Keratinocyte (primary cell): ENCODE measurements at regions not wholly inside any gene's neighbourhood (a gene's known extent, or its start where the extent isn't known, plus 50 kb on each side); places are given as distances from the start of the nearest gene placed in this dataset.

Experiments
- DNase-seq: peaks from one replicate; pipeline ENCODE4 v3.0.0-alpha.2; 2011; ENCODE audit warnings: low read depth, missing footprints, low spot score
- FAIRE-seq: peaks from 2 replicates; lab custom pipeline; 2011; peaks lifted over from hg19 to GRCh38; lab: Jason Lieb, UNC
- H2AFZ ChIP-seq: 2 replicates; pipeline ENCODE4 v1.6.0; 2012; ENCODE audit warnings: low read length, control low read depth, inconsistent platforms; ENCODE audit not compliant: control insufficient read depth
- H3K27ac ChIP-seq: 2 replicates; pipeline ENCODE4 v1.5.1; 2011; ENCODE audit warnings: low read length; ENCODE audit not compliant: control insufficient read depth, insufficient read depth
- H3K27me3 ChIP-seq: 3 replicates; pipeline ENCODE4 v1.6.0; 2011; ENCODE audit warnings: low read length; ENCODE audit not compliant: control insufficient read depth, insufficient read depth; ENCODE audit errors: extremely low read depth
- H3K36me3 ChIP-seq, 2 experiments: 2 replicates in 1 of 2; 3 replicates in 1 of 2; pipeline ENCODE4 v1.5.1; 2011; ENCODE audit warnings: low read length in 2 of 2, mild to moderate bottlenecking in 1 of 2; ENCODE audit not compliant: control insufficient read depth in 2 of 2, insufficient read depth in 2 of 2; ENCODE audit errors: extremely low read depth in 1 of 2
- H3K4me1 ChIP-seq: 3 replicates; pipeline ENCODE4 v1.5.1; 2011; ENCODE audit warnings: low read length; ENCODE audit not compliant: control insufficient read depth, insufficient read depth; ENCODE audit errors: extremely low read depth
- H3K4me2 ChIP-seq: 3 replicates; pipeline ENCODE4 v1.6.0; 2011; ENCODE audit warnings: low read depth, low read length; ENCODE audit not compliant: control insufficient read depth, insufficient read depth; ENCODE audit errors: extremely low read depth
- H3K4me3 ChIP-seq, 3 experiments: fragments of 200-600 bp in 1 of 3; sonication (generic) in 1 of 3; 2 replicates in 2 of 3; 3 replicates in 1 of 3; pipeline ENCODE4 v1.5.1; 2011 to 2016; ENCODE audit warnings: low read length in 3 of 3, mild to moderate bottlenecking in 3 of 3, control low read depth in 2 of 3, inconsistent platforms in 1 of 3, low read depth in 1 of 3, mixed read lengths in 1 of 3, mixed run types in 1 of 3, moderate library complexity in 1 of 3; ENCODE audit not compliant: control insufficient read depth in 2 of 3, insufficient read depth in 2 of 3; ENCODE audit errors: extremely low read depth in 1 of 3
- H3K79me2 ChIP-seq: 2 replicates; pipeline ENCODE4 v1.6.0; 2012; ENCODE audit warnings: low read length; ENCODE audit not compliant: control insufficient read depth, insufficient read depth
- H3K9ac ChIP-seq: 3 replicates; pipeline ENCODE4 v1.6.0; 2011; ENCODE audit warnings: low read length; ENCODE audit not compliant: control insufficient read depth, insufficient read depth; ENCODE audit errors: extremely low read depth
- H3K9me1 ChIP-seq: 3 replicates; pipeline ENCODE4 v1.6.0; 2011; ENCODE audit warnings: low read length; ENCODE audit not compliant: control insufficient read depth, insufficient read depth; ENCODE audit errors: extremely low read depth
- H3K9me3 ChIP-seq: 2 replicates; pipeline ENCODE4 v1.5.1; 2012; ENCODE audit warnings: low read depth, low read length; ENCODE audit not compliant: control insufficient read depth
- H4K20me1 ChIP-seq: 3 replicates; pipeline ENCODE4 v1.6.0; 2011; ENCODE audit warnings: low read length; ENCODE audit not compliant: control insufficient read depth, insufficient read depth; ENCODE audit errors: extremely low read depth
- CTCF ChIP-seq, 3 experiments: IDR thresholded peaks in 1 of 3; conservative IDR thresholded peaks in 1 of 3; optimal IDR thresholded peaks in 1 of 3; 2 replicates in 2 of 3; 3 replicates in 1 of 3; pipeline versions ENCODE3 to v1.5.1; 2011; ENCODE audit warnings: low read length in 3 of 3, mild to moderate bottlenecking in 3 of 3, moderate library complexity in 2 of 3, control low read depth in 1 of 3, inconsistent platforms in 1 of 3; ENCODE audit not compliant: insufficient read depth in 2 of 3; ENCODE audit errors: extremely low read depth in 1 of 3
- EZH2 ChIP-seq: IDR thresholded peaks from one replicate; pipeline ENCODE4 v1.6.1; 2012; ENCODE audit warnings: inconsistent platforms, mild to moderate bottlenecking, low read length, moderate library complexity
- dilution Hi-C: fragments of 300-500 bp; cut with MboI; formaldehyde crosslinking; loops from one replicate; pipeline ENCODE4 v1.7.0; 2020; ENCODE audit warnings: low sequenced_read_pairs; ENCODE audit not compliant: extremely low pct_ligation_motif_present

GRCh38 chr11:112761911-112762706 is 199.1 kb upstream of the NCAM1 start:
- Histone ChIP-seq H3K36me3 (no peaks in the 10 kb centered on the region), H3K9me1 (no peaks in the 10 kb centered on the region), H3K4me2 (no peak overlapping the region), H3K27me3 (no peaks in the 10 kb centered on the region), H3K4me3 (no peak overlapping the region), H3K4me1 (no peaks in the 10 kb centered on the region), H3K9ac (no peak overlapping the region), H3K9me3 (no peaks in the 10 kb centered on the region), H4K20me1 (no peaks in the 10 kb centered on the region), H3K79me2 (no peaks in the 10 kb centered on the region), H2AFZ (no peak overlapping the region), H3K27ac (no peak overlapping the region)
- dilution Hi-C loops = no loop called here
- TF ChIP-seq CTCF (optimal IDR thresholded peaks at IDR 0.05 in 1 of 3, IDR thresholded peaks at IDR 0.05 in 1 of 3, conservative IDR thresholded peaks at IDR 0.05 in 1 of 3; ENCODE audit: extremely low read depth in 1 of 3, insufficient read depth in 2 of 3, low read length in 3 of 3) (no peak), EZH2 (no peak)
- FAIRE-seq (no peak), DNase-seq (no peak)

- TF ChIP-seq EZH2 (no peak), CTCF (optimal IDR thresholded peaks at IDR 0.05 in 1 of 3, IDR thresholded peaks at IDR 0.05 in 1 of 3, conservative IDR thresholded peaks at IDR 0.05 in 1 of 3; ENCODE audit: extremely low read depth in 1 of 3, insufficient read depth in 2 of 3, low read length in 3 of 3) (no peak)
- no peak for FAIRE-seq
- no peaks in the 10 kb centered on the region for H4K20me1 ChIP-seq
Observed at GRCh38 chr11:112762707-112763090, 198.5 kb upstream of the NCAM1 start.

More at GRCh38 chr11:112762707-112763090, 198.5 kb upstream of the NCAM1 start:
- Histone ChIP-seq H3K4me1 (no peaks in the 10 kb centered on the region), H3K4me2 (no peak overlapping the region), H3K27me3 (no peaks in the 10 kb centered on the region), H3K9me3 (no peaks in the 10 kb centered on the region), H3K36me3 (no peaks in the 10 kb centered on the region), H3K4me3 (no peak overlapping the region), H3K27ac (no peak overlapping the region), H3K9ac (no peak overlapping the region), H2AFZ (no peak overlapping the region), H3K9me1 (no peaks in the 10 kb centered on the region), H3K79me2 (no peaks in the 10 kb centered on the region)
- dilution Hi-C loops = no loop called here
- DNase-seq = no peak
